Fibroblast of mammary gland (primary cell): ENCODE measurements at regions not wholly inside any gene's neighbourhood (a gene's known extent, or its start where the extent isn't known, plus 50 kb on each side); places are given as distances from the start of the nearest gene placed in this dataset.

Source experiments
- DNase-seq: peaks from one replicate; pipeline ENCODE4 v3.0.0-alpha.2; 2010; ENCODE audit warnings: low read depth
- H3K4me3 ChIP-seq: 2 replicates; pipeline ENCODE4 v1.5.1; 2011; ENCODE audit warnings: low read depth, mild to moderate bottlenecking, low read length, moderate library complexity; ENCODE audit not compliant: control insufficient read depth
- TF ChIP-seq, protein P1 (sequence below): conservative IDR thresholded peaks from 2 replicates; pipeline ENCODE4 v1.5.1; 2011; ENCODE audit warnings: low read depth, low read length, inconsistent platforms; ENCODE audit not compliant: control insufficient read depth, insufficient read depth

DNA sequence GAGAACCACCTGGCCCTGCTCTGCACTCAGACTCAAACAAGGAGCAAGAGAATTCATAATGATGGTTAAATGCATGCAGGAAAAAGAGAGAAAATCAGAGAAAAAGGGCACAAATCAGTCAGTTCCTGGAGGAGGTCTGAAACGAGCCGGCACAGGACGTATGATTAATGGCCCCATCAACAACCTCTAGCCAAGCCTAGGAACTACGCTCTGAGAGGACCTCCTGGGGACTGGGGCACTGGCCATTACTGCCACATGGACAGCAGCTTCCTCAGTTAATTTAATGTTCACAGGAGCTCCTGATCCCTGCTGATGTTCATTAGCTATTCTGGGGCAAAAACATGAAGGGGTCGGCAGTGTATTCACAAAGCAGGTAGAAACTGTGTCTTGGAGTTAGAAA is 238.1 kb downstream of the MED10 start:
- no peak for DNase-seq
- TF ChIP-seq, protein P1, sequence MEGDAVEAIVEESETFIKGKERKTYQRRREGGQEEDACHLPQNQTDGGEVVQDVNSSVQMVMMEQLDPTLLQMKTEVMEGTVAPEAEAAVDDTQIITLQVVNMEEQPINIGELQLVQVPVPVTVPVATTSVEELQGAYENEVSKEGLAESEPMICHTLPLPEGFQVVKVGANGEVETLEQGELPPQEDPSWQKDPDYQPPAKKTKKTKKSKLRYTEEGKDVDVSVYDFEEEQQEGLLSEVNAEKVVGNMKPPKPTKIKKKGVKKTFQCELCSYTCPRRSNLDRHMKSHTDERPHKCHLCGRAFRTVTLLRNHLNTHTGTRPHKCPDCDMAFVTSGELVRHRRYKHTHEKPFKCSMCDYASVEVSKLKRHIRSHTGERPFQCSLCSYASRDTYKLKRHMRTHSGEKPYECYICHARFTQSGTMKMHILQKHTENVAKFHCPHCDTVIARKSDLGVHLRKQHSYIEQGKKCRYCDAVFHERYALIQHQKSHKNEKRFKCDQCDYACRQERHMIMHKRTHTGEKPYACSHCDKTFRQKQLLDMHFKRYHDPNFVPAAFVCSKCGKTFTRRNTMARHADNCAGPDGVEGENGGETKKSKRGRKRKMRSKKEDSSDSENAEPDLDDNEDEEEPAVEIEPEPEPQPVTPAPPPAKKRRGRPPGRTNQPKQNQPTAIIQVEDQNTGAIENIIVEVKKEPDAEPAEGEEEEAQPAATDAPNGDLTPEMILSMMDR, result no peak
- H3K4me3 ChIP-seq, result no peak overlapping the region

DNA sequence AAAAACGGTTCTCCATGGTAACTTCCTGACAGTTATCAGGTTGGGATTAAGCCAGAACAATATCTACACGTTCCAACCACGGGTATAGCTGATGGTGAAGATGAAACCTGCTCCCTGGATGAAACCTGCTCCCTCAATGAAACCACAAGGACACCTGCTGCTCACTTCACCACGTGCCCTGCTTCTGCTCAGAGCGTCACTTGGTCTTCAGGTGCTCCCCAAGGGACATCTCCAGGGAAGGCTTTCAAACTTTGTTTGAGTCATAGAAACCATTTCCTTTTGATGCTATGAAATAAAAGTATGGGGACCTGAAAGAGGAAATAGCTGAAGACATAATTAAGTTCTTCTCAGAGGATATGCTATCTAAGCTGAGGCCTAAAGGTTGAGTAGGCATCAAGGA is 242.4 kb downstream of the MED10 start:
- TF ChIP-seq, protein P1, result no peak
- no peak for DNase-seq
- H3K4me3 ChIP-seq, result no peak overlapping the region

DNA sequence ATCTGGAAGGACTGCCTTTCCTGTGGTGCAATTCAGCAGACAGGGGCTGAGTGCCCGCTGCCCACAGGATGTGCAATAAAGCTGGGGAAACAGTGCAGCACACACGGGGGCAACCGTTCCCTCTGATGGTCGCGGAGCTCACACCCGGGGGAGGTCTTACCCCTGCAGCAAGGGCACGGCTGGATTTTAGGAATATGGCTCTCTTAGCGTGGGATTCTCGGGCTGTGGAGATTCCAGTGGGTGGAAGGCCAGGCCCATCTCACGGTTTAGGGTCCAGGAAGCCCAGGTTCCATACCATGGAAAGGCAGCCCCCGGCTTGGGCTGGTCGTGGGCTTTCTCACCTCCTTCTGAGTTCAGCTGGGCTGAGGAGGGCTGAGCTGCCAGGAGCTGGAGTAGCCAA is 244.1 kb downstream of the MED10 start:
- H3K4me3 ChIP-seq, result no peak overlapping the region
- no peak for DNase-seq
- TF ChIP-seq, protein P1, result no peak

DNA sequence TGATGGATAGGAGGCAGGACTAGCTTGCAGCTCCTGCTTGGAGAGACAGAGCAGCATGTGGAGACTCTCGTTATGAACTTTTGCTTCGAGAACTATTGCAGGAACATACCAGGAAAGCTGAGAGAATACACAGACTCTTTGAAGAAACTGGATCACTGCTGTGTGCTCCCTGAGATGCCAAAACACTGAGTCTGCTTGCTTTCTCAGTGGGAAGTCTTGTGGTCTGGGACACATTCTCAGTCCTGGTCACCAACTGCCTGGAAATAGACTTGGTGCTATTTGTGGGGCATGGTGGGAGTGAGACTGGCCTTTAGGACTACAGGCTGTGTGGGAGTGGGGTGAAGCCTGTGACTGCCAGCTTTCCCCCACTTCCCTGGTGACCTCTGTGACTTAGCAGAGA is 252.6 kb downstream of the MED10 start:
- no peak for DNase-seq
- no peak overlapping the region for H3K4me3 ChIP-seq
- TF ChIP-seq, protein P1, result no peak

DNA sequence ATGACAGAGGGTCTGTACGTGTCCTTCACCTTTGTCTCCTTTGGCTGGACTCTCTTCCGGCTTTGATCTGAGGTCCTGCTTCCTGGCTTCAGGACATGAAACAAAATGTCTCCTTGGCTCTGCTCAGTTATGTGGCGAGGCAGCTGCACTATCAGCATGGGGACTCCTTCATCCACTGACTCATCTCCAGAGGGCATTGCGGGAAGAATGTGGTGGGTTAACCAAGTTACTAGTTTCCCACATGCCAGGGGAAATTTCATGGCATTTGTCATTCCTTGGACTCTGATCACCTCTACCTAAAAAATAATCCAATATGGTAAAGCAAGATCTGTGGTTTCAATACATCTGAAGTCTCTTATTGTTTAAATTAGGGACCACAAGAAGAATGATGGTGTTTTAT is 259.7 kb downstream of the MED10 start:
- TF ChIP-seq, protein P1, result no peak
- no peak for DNase-seq

DNA sequence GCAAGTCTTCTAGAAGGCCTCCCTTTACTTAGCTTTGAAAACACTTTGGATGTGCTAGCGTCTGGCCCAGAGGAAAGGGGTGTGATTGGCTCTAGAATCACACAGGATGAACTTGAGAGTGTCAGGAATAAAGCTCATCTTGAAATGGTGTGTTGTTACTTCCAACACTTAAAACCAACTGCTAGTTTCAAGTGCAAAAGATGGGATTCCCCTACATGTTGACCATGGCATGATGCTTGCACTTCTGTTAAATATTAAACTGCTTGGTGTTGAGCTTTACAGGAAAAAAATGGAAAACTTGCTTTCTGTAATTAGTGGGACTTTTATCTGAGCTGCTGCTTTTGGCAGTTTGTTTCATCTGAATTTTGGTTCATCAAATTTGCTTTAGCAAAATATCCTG is 261.1 kb downstream of the MED10 start:
- TF ChIP-seq, protein P1, result no peak
- H3K4me3 ChIP-seq, result no peak overlapping the region
- no peak for DNase-seq

More for the DNA sequence above, 259.7 kb downstream of the MED10 start:
- H3K4me3 ChIP-seq, result no peak overlapping the region

DNA sequence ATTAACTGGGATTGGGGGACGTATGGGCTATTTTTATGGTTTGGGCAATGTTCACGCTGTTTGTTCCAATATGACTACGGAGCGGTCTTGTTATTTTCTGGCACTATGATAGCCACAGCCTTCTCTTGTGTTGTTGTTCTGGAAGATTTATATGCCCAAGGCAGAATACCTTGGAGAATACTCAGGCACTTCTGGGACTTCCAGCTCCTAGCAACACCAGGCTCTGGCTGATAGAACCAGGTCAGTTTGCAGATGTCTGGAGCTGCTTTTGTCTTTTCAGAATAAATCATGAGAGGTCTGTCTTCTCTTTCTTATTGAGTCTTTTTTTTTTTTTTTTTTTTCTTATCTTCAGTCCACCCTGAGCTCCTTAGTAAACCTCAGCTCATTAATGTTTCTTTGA is 262.5 kb downstream of the MED10 start:
- DNase-seq, result peak; percentile 3
- no peak overlapping the region for H3K4me3 ChIP-seq
- TF ChIP-seq, protein P1, result no peak
